ENCODE measurements at regions not wholly inside any gene's neighbourhood (a gene's known extent, or its start where the extent isn't known, plus 50 kb on each side); places are given as distances from the start of the nearest gene placed in this dataset.

DNA sequence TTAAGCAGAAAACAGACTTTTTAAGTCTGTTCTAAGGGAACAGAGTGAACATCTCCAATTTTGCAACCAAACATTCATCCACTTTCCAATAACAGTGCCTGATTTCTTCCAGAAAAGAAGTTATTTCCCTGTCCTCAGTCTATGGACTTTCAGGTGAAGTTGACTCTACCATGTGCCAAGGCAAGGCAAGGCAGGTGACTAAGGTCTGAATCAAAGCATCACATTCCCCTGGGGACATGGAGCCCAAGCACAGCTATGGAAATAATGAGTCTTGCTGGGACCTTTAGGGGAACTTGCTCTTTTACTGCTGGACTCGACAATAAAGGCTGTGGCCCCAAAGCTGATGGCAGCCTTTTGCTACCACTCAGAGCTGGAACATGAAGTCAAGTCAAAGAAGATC is 182.2 kb downstream of the FGFR2 start:
- no peak overlapping the region for H3K27ac ChIP-seq (ENCODE audit: low read depth in 1 of 2, low read length in 2 of 2)
- no peaks in the 10 kb centered on the region for H3K36me3 ChIP-seq (ENCODE audit: control insufficient read depth in 1 of 2, insufficient read depth in 2 of 2, low read length in 1 of 2)
- H3K4me3 ChIP-seq (ENCODE audit: low read length in 2 of 2) = no peak overlapping the region
- ATAC-seq (ENCODE audit: low FRiP score) (no peak), DNase-seq (no peak)
- intact Hi-C loops (cut with DNase I) = no loop called here
- H3K9me3 ChIP-seq (ENCODE audit: control insufficient read depth, low read length) = no peaks in the 10 kb centered on the region
- H3K4me1 ChIP-seq (ENCODE audit: control insufficient read depth in 1 of 2, insufficient read depth in 2 of 2, low read length in 2 of 2) = no peaks in the 10 kb centered on the region
- 94 to 100% methylated on average over 1 of the region's 1 CpG for WGBS, 2 donors
- H3K27me3 ChIP-seq (ENCODE audit: control insufficient read depth in 1 of 2, insufficient read depth in 2 of 2, low read length in 1 of 2) = no peaks in the 10 kb centered on the region

- no peaks in the 10 kb centered on the region for H3K36me3 ChIP-seq (ENCODE audit: control insufficient read depth in 1 of 2, insufficient read depth in 2 of 2, low read length in 1 of 2)
- intact Hi-C loops (cut with DNase I) = no loop called here
- H3K4me3 ChIP-seq (ENCODE audit: low read length in 2 of 2) = no peak overlapping the region
- no peak for ATAC-seq (ENCODE audit: low FRiP score)
- WGBS, 2 donors = 34% methylated on average over 2 of the region's 2 CpGs
- no peak for DNase-seq
- H3K4me1 ChIP-seq (ENCODE audit: control insufficient read depth in 1 of 2, insufficient read depth in 2 of 2, low read length in 2 of 2) = no peaks in the 10 kb centered on the region
- H3K27me3 ChIP-seq (ENCODE audit: control insufficient read depth in 1 of 2, insufficient read depth in 2 of 2, low read length in 1 of 2) = no peaks in the 10 kb centered on the region
- no peaks in the 10 kb centered on the region for H3K9me3 ChIP-seq (ENCODE audit: control insufficient read depth, low read length)
- no peak overlapping the region for H3K27ac ChIP-seq (ENCODE audit: low read depth in 1 of 2, low read length in 2 of 2)
Measured at GRCh38 chr10:121417298-121417697, 180.9 kb downstream of the FGFR2 start.

- Histone ChIP-seq H3K27me3 (ENCODE audit: control insufficient read depth in 1 of 2, insufficient read depth in 2 of 2, low read length in 1 of 2) (no peaks in the 10 kb centered on the region), H3K9me3 (ENCODE audit: control insufficient read depth, low read length) (no peaks in the 10 kb centered on the region), H3K4me3 (ENCODE audit: low read length in 2 of 2) (no peak overlapping the region), H3K27ac (ENCODE audit: low read depth in 1 of 2, low read length in 2 of 2) (no peak overlapping the region), H3K36me3 (ENCODE audit: control insufficient read depth in 1 of 2, insufficient read depth in 2 of 2, low read length in 1 of 2) (no peaks in the 10 kb centered on the region), H3K4me1 (ENCODE audit: control insufficient read depth in 1 of 2, insufficient read depth in 2 of 2, low read length in 2 of 2) (no peaks in the 10 kb centered on the region)
- DNase-seq (no peak), ATAC-seq (ENCODE audit: low FRiP score) (no peak)
- WGBS, 2 donors = 80 to 83% methylated on average over 1 of the region's 1 CpG
- intact Hi-C loops (cut with DNase I) = no loop called here
Measured at GRCh38 chr10:121418126-121418777, 180.0 kb downstream of the FGFR2 start.

DNA sequence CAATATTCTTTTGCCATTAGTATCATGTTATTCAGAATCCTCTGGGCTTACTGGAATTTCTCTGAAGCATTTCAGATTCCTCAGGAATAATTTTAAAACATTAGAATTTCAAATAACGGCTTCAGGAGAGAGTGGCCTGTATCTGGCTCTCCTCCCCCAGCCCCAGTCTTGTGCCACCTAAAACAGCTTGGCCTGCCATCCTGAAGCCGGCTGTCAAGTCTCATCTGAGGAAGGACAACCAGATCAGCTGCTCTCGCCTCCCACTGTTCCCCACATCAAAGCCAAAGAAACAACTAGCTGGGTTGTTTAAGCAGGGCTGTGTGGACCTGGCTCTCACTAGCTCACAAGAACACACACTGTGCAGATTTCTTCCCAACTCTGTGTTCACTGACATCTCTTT is 178.2 kb downstream of the FGFR2 start:
- ATAC-seq (ENCODE audit: low FRiP score) = no peak
- DNase-seq = no peak
- Histone ChIP-seq H3K27ac (ENCODE audit: low read depth in 1 of 2, low read length in 2 of 2) (no peak overlapping the region), H3K4me3 (ENCODE audit: low read length in 2 of 2) (no peak overlapping the region), H3K27me3 (ENCODE audit: control insufficient read depth in 1 of 2, insufficient read depth in 2 of 2, low read length in 1 of 2) (no peaks in the 10 kb centered on the region), H3K9me3 (ENCODE audit: control insufficient read depth, low read length) (no peaks in the 10 kb centered on the region), H3K36me3 (ENCODE audit: control insufficient read depth in 1 of 2, insufficient read depth in 2 of 2, low read length in 1 of 2) (no peaks in the 10 kb centered on the region), H3K4me1 (ENCODE audit: control insufficient read depth in 1 of 2, insufficient read depth in 2 of 2, low read length in 2 of 2) (no peaks in the 10 kb centered on the region)
- intact Hi-C loops (cut with DNase I) = no loop called here
- WGBS, 2 donors = 86% methylated on average over 3 of the region's 3 CpGs

GRCh38 chr10:121422096-121422495 is 176.1 kb downstream of the FGFR2 start:
- Histone ChIP-seq H3K27ac (ENCODE audit: low read depth in 1 of 2, low read length in 2 of 2) (no peak overlapping the region), H3K36me3 (ENCODE audit: control insufficient read depth in 1 of 2, insufficient read depth in 2 of 2, low read length in 1 of 2) (no peaks in the 10 kb centered on the region), H3K27me3 (ENCODE audit: control insufficient read depth in 1 of 2, insufficient read depth in 2 of 2, low read length in 1 of 2) (no peaks in the 10 kb centered on the region), H3K9me3 (ENCODE audit: control insufficient read depth, low read length) (no peaks in the 10 kb centered on the region), H3K4me1 (ENCODE audit: control insufficient read depth in 1 of 2, insufficient read depth in 2 of 2, low read length in 2 of 2) (no peaks in the 10 kb centered on the region), H3K4me3 (ENCODE audit: low read length in 2 of 2) (no peak overlapping the region)
- WGBS, 2 donors = 92 to 93% methylated on average over 7 of the region's 7 CpGs
- DNase-seq (no peak), ATAC-seq (ENCODE audit: low FRiP score) (no peak)
- intact Hi-C loops (cut with DNase I) = no loop called here

GRCh38 chr10:121425623-121426022 is 172.6 kb downstream of the FGFR2 start:
- ATAC-seq (ENCODE audit: low FRiP score) (no peak), DNase-seq (no peak)
- no peaks in the 10 kb centered on the region for H3K27me3 ChIP-seq (ENCODE audit: control insufficient read depth in 1 of 2, insufficient read depth in 2 of 2, low read length in 1 of 2)
- intact Hi-C loops (cut with DNase I) = no loop called here
- H3K27ac ChIP-seq (ENCODE audit: low read depth in 1 of 2, low read length in 2 of 2) = no peak overlapping the region
- no peaks in the 10 kb centered on the region for H3K4me1 ChIP-seq (ENCODE audit: control insufficient read depth in 1 of 2, insufficient read depth in 2 of 2, low read length in 2 of 2)
- WGBS, 2 donors = 73 to 88% methylated on average over 4 of the region's 4 CpGs
- H3K36me3 ChIP-seq (ENCODE audit: control insufficient read depth in 1 of 2, insufficient read depth in 2 of 2, low read length in 1 of 2) = no peaks in the 10 kb centered on the region
- H3K4me3 ChIP-seq (ENCODE audit: low read length in 2 of 2) = no peak overlapping the region
- H3K9me3 ChIP-seq (ENCODE audit: control insufficient read depth, low read length) = no peaks in the 10 kb centered on the region

DNA sequence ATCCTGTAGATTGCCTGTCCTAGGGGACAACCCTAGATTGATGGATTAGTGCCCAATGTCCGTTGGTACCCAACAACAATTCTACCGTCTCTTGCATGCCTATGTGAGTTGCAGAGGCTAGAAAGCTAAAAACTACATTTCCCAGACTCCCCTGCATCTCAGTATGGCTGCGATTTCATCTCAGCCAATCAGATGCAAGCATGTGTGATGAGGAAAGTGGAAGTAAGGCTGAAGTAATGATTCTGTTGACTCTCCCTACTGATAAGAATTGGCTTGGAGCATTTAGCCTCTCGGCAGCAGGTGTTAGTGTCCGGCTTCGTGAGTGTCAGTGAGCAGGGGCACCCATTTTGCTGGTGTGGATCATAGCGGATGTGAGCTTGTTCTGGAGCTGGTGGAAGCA is 171.9 kb downstream of the FGFR2 start:
- WGBS, 2 donors = 75 to 85% methylated on average over 7 of the region's 7 CpGs
- intact Hi-C loops (cut with DNase I) = no loop called here
- no peak for DNase-seq
- ATAC-seq (ENCODE audit: low FRiP score) = no peak
- Histone ChIP-seq H3K27ac (ENCODE audit: low read depth in 1 of 2, low read length in 2 of 2) (no peak overlapping the region), H3K36me3 (ENCODE audit: control insufficient read depth in 1 of 2, insufficient read depth in 2 of 2, low read length in 1 of 2) (no peaks in the 10 kb centered on the region), H3K9me3 (ENCODE audit: control insufficient read depth, low read length) (no peaks in the 10 kb centered on the region), H3K27me3 (ENCODE audit: control insufficient read depth in 1 of 2, insufficient read depth in 2 of 2, low read length in 1 of 2) (no peaks in the 10 kb centered on the region), H3K4me3 (ENCODE audit: low read length in 2 of 2) (no peak overlapping the region), H3K4me1 (ENCODE audit: control insufficient read depth in 1 of 2, insufficient read depth in 2 of 2, low read length in 2 of 2) (no peaks in the 10 kb centered on the region)

Measured in aorta (tissue), 5 donors.